ENCODE measurements at regions not wholly inside any gene's neighbourhood (a gene's known extent, or its start where the extent isn't known, plus 50 kb on each side); places are given as distances from the start of the nearest gene placed in this dataset.

- no peak for DNase-seq
Observed at GRCh38 chr7:35333265-35333664, 79.4 kb upstream of the TBX20 start.

GRCh38 chr7:35331730-35332678, 78.1 kb upstream of the TBX20 start:
- DNase-seq = no peak

- no peak for DNase-seq
Observed at GRCh38 chr7:35329026-35329425, 75.1 kb upstream of the TBX20 start.

GRCh38 chr7:35319606-35320005, 65.7 kb upstream of the TBX20 start:
- DNase-seq = no peak

GRCh38 chr7:35316549-35316948, 62.6 kb upstream of the TBX20 start:
- DNase-seq = no peak

GRCh38 chr7:35315517-35315916, 61.6 kb upstream of the TBX20 start:
- DNase-seq = no peak

GRCh38 chr7:35314354-35314753, 60.5 kb upstream of the TBX20 start:
- no peak for DNase-seq

- DNase-seq = no peak
Observed at GRCh38 chr7:35313575-35313974, 59.7 kb upstream of the TBX20 start.

All from fibroblast of skin of scalp (primary cell).